ENCODE measurements at regions not wholly inside any gene's neighbourhood (a gene's known extent, or its start where the extent isn't known, plus 50 kb on each side); places are given as distances from the start of the nearest gene placed in this dataset.
A peak's percentile ranks its signal among the peaks of the same experiment; 100 is the strongest.

DNA sequence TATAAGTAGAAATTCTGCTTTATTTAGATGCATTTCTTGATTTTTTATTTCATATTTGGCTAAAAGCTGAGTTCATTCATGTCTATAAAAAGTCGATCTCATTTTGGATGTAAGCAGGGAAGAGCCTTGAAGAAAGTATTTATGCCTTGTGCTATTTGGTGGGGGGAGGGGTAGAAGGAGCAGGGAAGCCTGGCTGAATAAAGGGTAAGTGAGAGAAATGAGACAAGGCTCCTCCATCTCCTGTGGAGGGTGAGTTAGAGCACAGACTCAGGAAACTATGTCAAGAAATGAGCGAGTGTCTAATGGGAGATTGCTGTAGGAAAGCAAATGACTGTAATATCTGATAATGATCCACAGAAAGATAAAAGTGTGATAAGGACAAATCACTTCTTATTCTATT lies 121.8 kb upstream of the ATP11B start:
- no peak for DNase-seq

DNA sequence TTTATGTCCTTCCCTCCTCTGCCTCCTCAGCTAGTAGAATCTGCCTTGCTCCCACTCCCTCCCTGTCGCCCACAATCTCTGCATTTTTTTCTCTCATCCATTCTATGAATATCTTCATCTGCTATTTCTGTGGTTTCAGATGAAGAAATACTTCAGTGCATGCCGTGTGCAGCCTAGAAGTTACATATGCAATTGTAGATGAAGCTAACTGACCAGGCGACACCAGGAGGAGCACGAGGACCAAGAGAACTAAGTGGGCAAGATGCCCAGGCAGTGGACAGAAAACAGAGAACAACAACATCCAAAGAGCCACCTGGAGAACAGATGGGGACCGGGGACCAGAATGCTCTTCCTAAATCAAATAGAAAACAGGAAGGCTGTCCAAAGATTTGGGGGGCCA lies 121.4 kb upstream of the ATP11B start:
- peak in 1 of 2 experiments; percentile 22 for DNase-seq

DNA sequence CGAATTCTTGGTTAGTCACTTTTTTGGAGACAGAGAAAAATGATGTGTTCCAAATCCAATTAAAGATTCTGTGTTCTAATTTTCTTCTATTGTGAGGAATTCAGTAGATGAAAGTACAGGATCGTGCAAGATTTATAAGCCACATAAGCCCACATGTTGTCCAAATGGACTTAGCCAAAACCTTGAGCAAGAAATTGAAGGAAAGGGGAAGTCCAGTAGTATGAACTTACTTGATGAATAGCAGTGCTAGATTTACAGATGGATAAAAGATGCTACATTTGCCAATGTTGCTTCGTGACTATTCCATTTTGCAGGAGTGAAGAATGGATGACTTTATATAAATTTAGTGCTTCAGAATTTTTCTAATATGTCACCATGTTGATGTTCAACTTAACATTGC lies 120.0 kb upstream of the ATP11B start:
- no peak for DNase-seq

DNA sequence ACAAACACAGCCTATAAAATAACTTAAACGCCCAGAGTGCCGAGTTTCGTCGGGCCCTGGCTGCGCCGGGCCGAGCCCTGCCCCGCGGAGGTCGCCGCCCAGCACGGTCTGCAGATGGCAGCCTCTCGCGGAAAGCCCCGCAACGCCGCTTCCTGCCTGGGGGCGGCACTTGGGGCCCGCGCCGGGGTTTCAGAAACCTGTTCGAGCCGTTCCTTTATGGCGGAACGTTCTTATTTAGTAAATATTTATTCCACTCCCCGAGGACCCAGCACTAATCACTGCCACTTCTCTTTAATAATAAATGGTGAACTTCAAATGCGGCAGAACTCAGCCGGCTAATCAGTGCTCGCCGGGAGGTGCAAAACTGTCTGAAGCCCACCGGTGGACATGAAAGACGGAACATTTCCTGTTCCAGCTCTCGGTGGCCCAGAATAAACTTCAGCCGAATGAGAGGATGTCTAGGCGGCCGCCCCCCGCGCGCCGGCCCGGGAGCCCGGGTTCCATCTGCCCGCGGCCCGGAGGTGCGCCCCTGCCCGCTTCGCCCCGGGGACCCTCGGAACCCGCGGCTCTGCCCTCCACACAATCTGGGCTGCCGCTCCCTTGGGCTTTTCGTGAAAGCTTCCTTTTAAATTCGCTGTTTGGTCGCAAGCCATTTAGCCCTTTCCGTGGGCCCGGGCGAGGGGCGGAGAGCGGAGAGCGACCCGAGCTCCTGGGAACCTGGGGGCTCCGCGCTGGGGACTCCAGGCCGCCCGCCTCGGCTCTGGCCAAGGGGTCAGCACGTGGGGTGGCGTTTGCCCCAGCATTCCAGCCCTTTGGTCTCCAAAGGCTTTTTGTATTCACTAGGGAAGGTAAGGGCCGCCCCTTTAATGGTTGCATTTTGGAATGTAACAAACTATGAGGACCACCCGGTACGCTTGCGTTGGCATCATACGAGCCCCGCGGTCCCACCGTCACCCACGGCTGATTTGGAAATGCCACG lies 110.8 kb upstream of the ATP11B start:
- peak; percentile 65 to 77 for DNase-seq

DNA sequence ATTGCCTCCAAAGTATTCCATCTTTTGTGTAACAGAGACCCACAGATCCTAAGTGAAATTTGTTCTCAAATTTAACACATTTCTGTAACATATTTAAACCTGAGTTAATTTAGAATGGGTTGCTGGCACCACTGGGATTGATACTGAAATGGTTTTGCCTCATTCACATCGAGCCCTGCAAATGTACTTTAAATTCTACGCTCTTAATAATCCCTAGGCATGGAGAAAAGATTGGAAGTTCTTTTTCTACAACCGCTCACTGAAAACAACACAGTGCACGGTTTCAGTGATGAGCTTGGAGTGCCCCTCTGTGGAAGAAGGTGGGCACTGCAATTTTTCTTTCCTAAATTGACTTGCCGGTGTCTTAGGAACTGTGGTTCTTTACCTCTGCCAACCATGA lies 109.9 kb upstream of the ATP11B start:
- DNase-seq = peak; percentile 45 to 73

DNA sequence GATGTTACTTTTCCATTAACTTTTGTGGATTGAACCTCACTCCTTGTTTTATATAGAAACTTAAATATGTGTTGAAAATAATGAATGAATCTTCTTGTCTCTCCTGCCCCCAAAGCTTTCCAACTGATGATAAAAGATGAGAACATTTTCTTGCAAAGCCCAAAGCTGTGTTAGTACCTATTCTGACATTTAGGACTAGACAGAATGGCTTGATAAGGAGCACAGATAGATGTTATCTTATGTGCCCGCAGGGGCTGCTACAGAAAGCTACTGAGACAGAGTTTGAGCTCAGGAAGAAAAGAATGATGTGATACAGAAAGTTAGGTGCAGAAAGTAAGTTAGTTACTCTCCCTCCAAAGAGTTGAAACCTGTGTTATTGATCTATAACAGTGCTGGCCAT lies 109.4 kb upstream of the ATP11B start:
- DNase-seq = no peak

DNA sequence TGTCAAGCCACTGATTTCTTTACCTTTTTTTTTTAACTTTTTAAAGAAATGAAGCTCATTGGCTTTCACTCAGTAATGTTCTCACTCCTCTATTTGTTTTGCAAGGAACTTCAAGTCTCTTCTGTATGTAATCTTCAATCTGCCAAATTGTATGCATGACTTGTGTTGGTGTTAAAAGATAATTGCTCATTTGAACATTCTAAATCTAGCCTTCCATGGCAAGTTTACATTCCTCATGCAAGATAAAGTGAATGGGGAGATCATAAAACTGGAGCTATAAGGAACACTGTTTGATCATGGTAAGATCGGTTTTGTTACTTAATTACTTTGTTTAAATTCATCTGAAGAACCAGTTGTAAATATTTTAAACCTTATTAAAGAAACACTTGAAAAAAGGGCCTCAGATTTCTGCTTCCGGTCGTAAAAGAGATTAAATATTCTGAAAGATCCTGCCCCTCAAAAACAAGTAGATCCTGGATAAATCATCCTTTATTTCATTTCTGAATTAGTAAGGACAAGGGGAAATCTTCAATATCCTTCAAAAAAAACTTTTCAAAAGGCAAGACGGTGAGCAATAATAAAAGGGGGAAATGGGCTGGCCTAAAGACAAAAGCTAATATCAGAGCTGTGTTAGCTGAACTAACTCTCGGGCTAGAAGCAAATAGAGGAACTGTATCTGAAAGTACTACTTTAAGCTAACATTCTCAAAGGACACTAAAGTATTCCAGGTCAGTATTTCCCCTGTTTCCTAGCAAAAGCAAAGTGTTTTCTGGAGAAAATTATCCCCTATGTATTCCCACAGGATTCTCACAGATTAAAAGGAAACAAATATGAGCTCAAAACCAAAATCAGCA lies 107.0 kb upstream of the ATP11B start:
- DNase-seq = no peak

DNA sequence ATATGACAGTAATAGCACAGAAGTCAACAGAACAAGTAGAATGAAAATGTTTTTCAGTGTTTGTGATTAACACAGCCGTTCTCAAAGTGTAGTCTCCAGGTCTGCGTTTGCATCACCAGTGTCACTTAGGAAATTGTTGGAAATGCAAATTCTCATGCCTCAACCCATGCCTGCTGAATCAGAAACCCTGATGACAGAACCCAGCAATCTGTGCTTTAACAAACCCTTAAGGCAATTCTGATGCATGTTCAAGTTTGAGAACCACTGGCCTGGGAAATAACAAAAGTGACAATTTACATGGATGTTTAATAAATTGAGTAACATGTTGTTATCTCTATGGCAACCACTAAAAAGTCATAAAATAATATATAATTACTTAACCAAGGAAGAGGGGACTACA lies 103.1 kb upstream of the ATP11B start:
- DNase-seq = no peak

DNA sequence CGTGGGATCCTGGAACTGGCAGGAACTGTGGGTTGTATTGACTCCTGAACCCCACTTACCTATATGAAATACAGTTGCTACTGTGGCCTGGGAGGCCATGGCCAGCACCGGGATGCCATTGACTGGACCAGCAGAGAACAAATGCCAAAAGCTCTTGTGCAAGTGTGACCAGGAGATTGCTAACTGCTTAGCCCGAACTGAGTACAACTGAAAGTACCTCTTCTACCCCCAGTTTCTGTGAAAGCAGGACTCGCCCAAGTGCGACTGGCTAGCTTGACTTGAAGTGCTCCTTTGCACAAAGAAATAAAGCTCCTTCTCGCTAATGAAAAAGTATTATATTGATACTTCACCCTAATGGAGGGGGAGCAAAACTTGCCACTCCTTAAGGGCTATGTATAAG lies 101.3 kb upstream of the ATP11B start:
- no peak for DNase-seq

DNA sequence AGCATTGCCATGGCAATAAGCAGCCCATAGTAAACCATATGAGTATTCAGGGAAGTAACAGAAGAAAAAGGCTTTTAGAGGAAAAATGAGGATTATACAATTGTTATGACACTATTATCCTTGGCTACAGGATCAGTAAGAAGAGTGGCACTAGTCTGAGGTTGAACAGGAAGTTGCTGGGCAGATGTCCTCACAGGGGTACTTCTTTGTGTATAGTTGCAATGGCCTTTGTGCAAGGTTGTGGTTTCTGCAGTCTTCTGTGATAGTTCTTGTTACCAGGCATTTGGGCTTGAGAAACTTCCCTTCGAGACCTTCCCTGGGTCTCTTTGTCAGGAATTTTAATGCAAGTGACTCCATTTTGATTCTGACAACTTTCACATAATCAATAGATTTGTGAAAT lies 100.6 kb upstream of the ATP11B start:
- DNase-seq = no peak

DNA sequence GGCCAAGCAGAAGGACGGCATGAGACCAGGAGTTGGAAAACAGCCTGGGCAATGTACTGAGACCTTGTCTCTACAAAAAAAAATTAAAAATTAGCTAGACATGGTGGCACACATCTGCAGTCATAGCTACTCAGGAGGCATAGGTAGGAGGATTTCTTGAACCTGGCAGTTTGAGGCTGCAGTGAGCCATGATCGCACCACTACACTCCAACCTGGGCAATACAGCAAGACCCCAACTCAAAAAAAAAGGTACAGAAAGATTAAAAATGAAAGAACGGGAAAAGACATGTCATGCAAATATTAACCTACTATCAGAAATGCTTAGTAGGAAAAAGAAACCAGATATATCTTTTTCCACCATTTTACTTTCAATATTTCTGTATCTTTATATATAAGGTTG lies 99.6 kb upstream of the ATP11B start:
- no peak for DNase-seq

DNA sequence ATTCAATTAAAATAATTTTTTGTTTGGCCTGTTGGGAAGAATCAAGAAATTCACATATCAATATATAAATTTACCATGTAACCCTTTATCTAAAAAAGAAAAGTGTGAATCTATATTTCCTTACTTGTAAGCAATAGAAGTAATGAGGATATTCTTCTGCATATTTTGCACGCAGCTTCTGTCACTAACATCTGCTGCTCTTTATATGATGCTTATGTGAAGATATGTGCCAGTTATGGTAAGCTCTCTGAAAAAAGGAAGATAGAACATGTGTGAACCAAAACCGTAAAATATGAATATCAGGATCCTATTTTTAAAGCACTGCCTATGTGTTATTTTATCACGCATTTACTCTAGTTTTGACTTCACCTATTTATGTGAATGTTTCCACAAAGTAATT lies 96.4 kb upstream of the ATP11B start:
- DNase-seq = no peak

DNA sequence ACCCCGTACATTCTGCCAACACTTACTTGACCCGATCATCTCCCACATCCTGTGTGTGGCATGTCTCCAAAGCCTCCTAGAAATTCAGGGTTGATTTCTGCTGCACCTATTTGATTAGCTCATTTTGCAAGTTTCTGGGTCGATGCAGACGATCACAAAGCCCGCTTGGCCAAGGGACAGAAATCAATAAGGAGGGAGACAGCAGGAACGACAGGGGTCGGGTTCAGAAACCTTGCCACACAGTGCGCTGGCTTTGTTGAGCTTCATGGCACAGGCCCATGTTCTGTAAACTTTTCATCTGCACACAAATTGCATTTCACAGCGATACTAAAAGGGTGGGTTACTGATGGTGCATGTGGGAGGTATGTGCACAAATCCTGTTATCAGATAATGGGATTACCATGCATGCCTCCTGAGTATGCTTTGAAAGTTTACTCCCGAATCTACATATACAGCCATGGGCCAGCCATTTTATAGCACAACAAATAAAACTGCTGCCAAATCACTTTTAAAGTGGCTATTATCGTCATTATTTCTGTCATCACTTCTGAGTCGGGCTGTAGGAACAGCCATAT lies 95.9 kb upstream of the ATP11B start:
- DNase-seq = no peak

DNA sequence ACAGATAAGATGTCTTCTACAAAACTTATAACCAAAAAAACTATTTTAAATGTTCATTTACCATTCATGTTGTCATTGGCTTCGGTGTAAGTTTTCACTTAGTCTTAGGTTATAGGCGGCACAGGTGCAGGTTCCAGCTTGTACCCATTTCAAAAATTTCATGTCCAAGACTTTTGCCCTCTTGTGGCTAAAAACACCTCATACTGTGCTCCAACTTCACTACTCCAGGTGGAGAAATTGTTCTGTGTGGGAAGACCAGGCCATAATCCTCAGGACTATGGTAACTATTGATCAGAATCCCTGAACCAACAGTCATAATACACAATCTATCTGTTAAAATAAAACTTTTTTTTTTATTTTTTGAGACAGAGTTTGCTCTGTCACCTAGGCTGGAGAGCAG lies 95.2 kb upstream of the ATP11B start:
- DNase-seq = no peak

DNA sequence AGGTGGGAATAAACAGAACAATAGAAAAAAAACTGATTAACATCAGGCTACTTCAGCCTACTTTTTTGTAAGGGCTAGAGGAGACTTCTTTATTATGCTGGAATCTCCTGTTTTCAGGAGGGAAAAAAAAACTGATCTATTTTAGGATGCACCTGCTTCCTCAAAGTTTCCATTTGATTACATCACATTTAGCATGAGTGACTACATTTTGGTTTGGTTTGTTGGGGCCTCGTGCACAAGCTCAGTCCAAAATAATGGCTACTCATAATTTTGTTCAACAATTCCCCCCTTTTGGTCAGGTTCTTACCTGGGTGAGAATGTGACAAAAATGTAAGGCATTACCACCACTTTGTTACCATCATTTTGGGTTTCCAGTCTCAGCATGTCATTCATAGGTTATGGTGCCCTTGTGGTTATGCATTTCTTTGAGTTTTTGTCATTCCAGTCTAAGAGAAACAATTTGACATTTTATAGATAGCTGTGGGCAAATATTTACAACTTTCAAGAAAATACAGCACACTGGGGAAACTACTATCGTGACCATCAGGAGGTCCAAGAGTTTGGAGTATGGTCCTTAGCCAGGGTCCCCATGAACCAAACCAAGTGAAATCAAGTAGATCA lies 93.6 kb upstream of the ATP11B start:
- no peak for DNase-seq

DNA sequence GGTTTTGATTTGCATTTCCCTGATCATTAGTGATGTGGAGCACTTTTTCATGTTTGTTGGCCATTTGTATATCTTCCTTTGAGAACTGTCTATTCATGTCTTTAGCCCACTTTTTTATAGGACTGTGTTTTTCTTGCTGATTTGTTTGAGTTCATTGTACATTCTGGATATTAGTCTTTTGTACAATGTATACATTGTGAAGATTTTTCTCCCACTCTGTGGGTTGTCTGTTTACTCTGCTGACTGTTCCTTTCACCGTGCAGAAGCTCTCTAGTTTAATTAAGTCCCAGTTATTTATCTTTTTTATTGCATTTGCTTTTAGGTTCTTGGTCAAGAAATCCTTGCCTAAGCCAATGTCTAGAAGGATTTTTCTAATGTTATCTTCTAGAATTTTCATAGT lies 91.1 kb upstream of the ATP11B start:
- DNase-seq = no peak

DNA sequence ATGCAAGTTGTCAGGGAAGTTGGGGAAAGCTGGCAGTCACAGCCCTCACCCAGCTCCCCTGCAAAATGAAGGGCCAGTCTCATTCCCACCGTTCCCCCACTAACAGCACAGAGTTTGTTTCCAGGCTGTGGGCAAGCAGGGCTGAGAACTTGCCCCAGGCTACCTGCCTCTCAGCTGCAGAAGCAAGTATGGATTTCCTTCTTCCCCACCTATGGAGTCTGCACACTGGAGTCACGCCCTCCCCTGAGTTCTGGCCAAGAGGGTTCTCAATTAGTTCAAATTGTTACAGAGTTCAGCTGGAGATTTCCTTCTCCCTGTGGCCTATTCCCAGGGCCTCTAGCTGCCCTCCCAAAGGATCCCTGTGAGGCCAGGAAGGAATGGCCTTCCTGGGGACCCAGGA lies 90.1 kb upstream of the ATP11B start:
- no peak for DNase-seq

DNA sequence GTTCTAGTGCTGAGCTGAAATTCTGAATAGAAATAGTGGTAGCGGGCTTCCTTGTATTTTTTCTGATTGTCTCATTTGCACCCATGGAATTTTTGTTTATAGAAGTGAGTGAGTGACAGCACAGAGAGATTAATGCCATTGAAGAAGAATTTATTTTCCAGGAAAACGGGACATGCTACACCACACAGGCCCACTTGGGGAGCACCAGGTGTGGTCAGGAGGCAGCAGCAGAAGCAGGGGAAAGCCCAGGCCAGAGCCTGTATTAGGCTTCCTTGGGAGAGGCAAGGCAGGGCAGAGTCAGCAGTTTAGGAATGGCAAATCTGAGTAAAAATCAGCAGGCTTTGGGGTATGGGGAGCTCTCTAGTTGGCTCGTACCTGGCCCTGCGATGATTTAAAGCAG lies 88.4 kb upstream of the ATP11B start:
- DNase-seq = peak in 1 of 2 experiments; percentile 22

DNA sequence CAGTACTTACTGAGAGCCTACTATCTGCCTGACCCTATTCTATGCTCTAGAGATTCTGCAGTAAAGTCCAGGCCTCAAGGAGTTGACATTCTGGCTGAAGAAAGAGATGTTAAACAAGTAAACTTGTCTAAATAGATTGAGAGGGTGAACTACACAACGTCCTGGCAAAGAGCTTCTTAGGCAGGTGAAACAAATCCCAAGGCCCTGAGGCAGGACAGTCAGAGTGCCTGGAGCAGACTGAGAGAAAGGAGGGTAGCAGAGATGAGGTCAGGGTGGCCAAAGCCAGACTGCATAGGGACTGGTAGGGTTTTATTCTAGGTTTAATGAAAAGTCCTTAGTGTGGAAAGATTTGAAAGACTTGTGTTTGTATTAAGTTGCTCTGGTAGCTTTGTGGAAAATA lies 84.5 kb upstream of the ATP11B start:
- no peak for DNase-seq

DNA sequence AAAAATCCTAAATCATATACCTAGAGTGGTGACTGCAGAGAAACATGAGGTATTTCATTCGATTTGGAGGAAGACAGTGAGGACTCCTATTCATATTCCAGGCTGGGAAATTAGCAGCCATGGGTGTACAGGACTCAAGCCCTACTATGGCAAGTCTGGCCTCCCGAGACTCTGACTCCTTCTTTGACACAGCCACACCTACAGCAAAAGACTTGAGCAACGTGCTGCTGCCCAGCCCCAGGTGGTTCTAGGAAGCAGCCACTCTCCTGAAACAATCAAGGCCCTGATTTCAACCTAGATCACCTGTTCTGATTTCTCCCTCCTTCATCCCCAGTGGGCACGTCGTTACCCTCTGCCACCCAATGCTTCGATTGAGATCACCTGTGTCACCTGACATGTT lies 84.0 kb upstream of the ATP11B start:
- no peak for DNase-seq

DNA sequence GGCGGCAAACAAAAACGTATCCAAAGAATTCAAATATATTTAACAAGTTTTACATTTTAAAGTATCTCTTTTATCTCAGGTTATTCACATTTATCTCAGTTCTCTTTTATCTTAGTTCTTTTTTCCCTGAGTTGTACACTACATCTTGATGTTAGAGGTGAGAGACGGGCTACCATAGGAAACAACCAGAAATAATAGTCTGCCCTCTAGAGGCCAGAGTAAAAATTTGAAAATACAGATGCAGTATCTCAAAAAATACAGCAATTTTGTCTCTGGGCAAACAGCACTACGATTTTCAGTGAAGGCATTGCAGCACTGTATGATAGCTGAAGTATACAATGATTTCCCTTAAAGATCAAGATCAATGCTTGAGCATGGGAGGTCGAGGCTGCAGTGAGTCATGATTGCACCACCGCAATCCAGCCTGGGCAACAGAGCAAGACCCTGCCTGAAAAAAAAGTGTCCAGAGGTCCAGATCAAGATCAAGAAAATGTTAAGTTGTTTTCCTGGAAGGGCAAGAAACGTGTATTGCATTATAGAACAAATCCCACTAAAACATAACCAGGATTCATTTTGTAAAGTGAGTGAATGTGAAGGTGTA lies 82.6 kb upstream of the ATP11B start:
- DNase-seq = peak; percentile 33 to 35

DNA sequence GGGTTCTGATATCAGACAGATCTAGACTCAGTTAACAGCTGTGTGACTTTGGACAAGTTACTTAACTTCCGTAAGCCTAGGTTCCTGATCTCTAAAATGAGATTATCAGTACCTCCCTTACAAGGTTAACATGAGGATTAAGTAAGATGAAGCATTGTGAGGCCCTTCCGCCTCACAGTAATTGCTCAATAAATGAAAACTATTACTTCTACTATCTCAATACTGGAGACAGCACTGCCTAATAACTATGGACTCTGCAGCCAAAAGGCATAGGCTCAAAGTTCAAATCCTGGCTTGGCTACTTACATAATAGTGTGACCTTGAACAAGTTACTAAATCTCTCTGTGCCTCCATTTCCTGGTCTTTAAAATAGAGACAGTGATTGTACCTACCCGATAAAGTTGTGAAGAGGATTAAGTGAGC lies 82.0 kb upstream of the ATP11B start:
- no peak for DNase-seq

DNA sequence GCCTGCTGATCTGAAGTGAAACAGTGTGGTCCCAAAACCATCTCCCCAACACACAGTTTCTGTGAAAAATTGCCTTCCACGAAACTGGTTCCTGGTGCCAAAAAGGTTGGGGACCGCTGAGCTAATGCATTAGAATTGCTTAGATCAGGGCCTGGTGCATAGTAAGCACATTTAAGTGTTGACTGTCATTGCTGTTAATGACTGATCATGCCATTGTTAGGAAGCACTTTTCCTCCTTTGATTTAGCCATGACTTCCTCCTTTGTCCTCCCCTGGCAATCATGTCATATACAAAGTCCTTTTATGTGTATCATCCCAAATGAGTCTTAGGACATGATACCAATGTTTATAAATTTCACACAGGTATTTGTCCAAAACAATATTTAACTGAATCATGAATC lies 81.5 kb upstream of the ATP11B start:
- DNase-seq = no peak
